Spinal cord (tissue), 1 donor: ENCODE measurements at regions not wholly inside any gene's neighbourhood (a gene's known extent, or its start where the extent isn't known, plus 50 kb on each side); places are given as distances from the start of the nearest gene placed in this dataset. TPM values are rescaled to one million over a fixed set of nuclear protein-coding genes. Genes with fewer than 3 reads are reported as not detected.

Experiments used
- small RNA-seq: library from RNA; depleted of rRNA; stranded (forward); fragments of <200 nt; gene quantifications from one replicate; pipeline ENCODE3, GENCODE V24; 2014; ENCODE audit warnings: low replicate concordance

Small RNA genes lying in the stretch of these regions (small RNA-seq; reads per million reads assigned to genes)
- not detected for gene MIR3672
- 0.06 reads per million for gene RF00012
